GM11168 (cell line): ENCODE measurements at regions not wholly inside any gene's neighbourhood (a gene's known extent, or its start where the extent isn't known, plus 50 kb on each side); places are given as distances from the start of the nearest gene placed in this dataset.

Experiments used
- in situ Hi-C: fragments of 300-500 bp; cut with MboI; formaldehyde crosslinking; loops from one replicate; pipeline ENCODE4 v1.12.0; 2022; ENCODE audit warnings: low sequenced_read_pairs; ENCODE audit not compliant: unreplicated experiment

DNA sequence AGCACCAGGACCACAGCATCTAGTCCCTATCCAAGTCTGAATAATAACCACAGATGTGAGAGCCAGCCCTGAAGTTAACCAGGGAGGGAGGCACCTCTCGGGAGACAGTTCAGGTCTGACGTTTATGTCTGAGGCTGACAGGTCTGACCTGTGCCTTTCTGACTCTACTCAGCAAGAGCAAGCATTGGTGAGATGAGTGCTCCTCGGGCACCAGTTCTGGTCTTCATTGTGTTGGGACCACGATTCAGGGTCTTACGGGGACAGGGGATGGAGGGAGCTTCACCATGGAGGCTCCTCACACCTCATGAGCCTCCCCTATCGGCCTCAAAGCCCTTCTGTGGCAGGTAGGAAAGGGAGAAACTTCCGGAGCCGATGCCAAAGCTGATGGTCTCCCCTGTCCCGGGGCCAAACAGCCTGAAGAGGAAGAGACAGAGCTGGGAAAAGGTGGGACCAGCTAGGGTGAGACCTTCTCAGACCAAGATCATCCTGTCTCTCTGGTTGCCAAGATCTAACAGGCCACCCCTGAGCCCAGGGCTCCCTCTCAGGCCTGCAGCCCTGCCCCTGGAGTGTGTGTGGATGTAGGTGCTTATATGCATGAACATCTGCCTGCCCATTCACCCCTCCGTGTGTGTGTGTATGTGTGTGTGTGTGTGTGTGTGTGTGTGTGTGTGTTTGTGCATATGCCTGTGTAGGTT lies 170.5 kb downstream of the VEGFA start:
- in situ Hi-C loops, result no loop called here

DNA sequence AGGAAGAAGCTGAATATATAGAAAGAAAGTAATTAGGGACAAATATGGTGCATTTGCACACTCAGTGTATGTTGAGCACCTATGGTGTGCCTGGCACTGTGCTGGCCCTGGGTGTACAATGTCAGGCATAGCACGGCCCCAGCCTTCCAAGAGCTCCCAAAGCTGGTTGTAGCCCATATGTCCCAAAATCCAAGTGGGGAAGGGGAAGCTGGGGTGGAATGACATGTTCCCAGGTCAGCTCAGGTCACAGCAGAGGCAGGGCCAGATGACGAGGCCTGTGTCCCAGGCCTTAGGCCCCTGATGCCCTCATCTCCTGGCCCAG lies 170.0 kb downstream of the VEGFA start:
- in situ Hi-C loops, result no loop called here

DNA sequence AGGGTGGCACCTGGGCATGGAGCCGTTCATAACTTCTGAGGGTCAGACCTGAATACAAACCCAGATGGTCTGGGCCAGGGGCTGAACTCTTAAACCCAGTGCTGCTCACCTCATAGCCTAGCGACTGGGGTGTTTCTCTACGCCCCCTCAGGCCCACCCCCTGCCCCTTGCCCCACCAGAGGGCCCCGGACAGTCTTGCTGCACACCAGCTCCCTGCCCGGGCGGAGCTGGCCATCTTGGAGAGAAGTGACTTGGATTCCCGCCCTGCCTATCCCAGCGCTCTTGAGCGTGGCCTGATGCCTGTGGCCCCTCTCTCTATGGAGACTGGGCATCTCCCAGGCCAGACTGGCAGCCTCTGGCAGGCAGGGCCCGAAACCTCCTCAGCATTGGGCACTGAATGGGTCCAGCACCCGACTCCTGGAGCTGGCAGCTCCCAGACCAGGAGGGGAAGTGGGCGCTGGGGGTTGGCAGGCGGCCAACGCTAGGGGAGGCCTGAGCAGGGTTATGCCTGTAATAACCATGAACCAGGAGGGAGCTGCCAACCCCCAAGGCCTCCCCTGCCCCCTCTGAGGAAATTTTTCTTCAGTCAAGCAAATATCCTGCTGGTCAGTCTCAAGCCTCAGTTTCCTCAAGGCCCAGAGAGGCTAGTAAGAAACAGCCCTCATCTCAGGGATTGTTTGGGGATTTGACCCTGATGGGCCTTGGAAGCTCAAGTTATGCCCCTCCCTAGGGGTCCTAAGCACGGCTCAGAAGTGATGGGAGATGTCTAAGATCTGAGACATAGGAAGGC lies 169.5 kb downstream of the VEGFA start:
- in situ Hi-C loops, result no loop called here

DNA sequence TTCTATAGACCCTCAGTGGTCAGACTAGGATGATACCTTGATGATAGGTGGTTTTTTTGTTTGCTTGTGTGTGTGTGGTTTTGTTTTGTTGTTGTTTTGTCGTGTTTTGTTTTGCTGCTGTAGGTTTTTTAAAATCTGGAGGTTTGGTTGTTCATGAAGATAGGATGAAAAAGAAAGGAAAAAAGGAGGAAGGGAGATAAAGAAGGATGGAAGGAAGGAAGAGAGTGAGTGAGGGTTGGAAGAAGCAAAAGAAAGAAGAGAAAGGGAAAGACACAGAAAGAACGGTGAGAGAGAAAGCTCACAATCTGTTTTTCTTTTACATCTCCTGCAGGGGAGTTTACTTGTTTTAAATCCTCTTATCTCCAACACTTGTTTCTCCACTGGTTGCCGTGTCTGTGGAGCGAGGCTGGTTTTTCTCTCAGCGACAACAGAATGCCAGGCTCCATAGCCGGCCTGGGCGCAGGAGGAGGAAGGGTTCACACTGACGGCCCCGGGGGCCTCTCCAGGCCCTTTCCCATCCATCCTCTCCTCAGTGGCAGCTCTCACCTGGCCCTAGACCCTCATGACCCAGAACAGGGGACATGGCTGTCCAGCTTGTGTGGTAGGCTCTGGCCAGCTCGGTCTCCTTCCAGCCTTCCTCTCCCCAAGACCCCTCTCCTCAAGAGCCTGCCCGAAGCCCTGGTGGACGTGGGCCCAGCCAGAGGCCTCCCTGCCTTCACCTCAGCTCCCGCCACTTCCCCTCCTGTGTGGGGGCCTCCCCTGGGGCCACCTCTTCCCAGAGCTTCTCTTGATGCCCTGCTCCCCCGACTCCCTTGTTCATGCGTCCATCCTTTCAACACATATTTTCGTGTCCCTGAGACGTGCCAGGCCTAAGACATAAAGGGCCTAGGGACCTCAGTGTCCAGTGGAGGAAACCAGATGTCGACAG lies 168.4 kb downstream of the VEGFA start:
- in situ Hi-C loops, result no loop called here

DNA sequence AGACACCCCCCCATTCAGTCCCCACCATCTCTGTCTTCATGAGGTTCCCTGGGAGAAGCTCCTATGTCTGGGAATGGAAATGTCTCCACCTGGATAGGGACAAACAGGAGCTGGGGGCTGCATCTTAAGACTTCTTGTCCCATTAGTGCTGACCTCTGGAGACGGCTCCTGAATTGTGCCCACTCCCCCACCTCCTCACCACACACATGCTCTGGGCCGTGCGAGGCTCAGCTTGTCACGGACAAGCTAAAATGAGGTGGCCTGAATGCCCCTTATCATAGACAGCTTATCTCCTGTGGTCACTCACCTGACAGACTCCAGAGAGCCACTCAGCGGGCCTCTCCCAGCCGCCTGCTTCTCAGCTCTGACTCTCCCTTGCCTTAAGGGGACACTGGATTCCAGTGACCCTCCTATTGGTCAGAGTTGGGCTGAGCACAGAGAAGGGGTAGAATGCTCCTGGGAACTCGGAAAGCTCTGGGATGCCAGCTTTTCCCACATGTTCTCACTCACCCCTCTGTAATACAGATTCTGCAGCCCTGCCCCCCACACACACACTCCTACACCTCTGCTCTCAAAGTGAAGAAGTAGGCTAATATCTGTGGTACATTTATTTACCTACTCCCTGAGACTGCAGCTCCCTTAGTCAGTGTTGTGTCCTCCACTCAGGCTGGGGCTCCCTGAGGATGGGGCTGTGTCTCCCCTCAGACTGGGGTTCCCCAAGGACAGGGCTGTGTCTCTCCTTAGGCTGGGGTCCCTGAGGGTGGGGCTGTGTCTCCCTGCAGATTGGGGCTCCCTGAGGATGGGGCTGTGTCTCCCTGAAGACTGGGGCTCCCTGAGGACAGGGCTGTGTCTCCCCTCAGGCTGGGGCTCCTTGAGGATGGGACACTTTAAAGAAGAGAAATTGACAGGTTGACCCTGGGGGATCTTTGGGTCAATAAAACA lies 167.5 kb downstream of the VEGFA start:
- in situ Hi-C loops, result no loop called here

DNA sequence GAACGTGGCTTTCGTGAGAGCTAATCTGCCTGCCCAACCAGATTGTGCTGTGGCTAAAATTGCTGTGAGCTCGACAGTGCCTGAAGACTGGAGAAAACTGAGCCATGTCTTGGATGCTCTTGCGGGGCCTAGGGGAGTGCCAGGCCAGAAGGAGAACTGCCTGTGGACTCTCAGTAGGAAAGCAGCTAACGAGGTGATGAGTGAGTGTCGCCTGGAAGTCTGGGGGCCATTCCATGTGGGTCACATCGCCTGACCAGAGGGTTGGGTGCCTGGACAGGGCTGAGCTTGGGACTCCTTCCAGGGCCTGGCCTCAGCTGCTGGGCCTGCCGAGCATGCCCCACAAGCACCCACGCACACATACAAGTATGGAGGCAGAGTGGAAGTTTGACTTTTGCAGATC lies 166.5 kb downstream of the VEGFA start:
- in situ Hi-C loops, result no loop called here

DNA sequence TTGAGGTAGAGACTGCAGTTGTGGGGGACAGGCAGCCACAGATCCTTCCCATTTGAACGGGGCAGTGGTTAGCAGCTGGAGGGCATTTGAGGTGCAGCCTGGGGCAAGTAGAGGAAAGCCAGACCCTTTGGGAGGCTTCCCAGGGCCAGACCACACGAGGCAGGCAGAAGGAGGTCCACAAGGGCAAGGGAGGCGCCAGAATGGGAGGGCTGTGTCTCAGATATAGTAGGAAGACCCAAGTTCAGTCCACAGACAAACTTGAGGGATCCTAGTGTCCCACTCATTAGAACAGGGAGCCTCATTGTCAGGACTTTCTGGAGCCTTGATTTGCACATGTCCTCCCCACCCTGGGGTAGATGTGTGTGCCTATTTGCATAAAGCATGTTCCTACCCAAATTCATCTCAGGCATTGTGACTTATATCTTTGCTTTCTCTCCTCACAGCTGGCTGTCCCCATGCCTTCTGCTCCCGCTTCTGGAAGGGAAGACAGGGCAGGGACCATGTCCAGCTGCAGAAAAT lies 166.0 kb downstream of the VEGFA start:
- in situ Hi-C loops, result no loop called here

DNA sequence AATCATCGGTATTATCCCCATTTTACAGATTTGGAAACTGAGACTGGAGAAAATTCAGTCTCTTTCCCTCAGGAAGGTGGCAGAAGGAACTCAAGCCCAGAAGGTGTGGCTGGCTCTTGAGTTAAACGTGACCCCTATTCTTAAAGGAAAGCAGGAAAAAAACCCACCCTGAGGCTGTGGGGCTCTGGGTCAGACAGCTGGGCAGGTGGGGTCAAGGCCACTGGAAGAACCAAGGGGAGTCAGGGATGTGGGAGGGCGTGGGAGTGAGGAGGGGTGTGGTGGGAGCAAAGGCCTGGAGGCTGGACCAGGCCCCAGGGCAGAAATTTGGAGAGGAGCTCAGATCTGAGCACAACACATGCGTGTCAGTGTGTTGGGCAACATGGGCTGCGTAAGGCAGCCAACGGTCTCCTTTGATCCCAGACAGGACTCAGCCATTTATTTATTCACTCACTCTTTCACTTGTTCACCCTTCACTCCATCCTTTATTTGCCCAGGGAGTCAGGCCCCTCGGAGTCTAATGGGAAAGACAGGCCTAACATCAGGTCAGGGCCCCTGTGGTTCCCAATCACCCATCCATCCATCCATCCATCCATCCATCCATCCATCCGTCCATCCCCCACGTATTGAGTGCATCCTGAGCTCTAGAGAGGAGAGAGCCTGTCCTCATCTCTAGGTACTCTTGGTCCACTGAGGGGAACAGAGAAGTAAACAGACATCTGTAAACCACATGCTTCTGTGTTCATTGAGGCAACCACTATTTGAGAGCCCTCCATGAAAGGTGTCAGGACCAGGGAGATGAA lies 165.0 kb downstream of the VEGFA start:
- in situ Hi-C loops, result no loop called here

DNA sequence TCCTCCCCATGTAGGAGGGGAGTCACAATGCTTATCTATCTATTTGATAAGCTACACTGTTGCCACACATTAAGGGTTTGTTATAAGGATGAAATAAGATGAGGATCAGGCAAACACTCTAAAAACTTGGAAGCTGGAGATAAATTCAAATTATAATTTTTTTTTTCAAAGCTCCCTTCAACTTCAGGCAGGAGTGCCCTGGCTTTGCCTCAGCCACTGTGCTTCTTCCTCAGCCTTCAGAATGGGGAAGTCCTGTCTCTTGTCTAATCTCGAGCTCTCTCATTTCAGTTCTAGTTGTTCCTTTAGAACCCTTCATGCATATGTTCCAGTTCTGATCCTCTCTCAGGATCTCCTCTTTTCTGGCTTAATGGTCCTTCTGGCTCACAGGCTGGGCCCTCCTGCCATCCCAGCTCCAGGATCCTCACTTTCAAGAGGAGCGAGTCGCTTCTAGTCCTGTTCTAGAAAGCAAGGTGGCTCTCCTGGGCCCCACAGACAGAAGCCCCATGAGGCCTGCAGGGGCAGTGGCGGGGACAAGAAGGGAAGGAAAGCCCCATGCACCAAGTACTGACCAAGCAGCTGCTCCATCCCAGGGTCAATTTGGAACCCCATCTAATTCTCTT lies 164.3 kb downstream of the VEGFA start:
- in situ Hi-C loops, result no loop called here

DNA sequence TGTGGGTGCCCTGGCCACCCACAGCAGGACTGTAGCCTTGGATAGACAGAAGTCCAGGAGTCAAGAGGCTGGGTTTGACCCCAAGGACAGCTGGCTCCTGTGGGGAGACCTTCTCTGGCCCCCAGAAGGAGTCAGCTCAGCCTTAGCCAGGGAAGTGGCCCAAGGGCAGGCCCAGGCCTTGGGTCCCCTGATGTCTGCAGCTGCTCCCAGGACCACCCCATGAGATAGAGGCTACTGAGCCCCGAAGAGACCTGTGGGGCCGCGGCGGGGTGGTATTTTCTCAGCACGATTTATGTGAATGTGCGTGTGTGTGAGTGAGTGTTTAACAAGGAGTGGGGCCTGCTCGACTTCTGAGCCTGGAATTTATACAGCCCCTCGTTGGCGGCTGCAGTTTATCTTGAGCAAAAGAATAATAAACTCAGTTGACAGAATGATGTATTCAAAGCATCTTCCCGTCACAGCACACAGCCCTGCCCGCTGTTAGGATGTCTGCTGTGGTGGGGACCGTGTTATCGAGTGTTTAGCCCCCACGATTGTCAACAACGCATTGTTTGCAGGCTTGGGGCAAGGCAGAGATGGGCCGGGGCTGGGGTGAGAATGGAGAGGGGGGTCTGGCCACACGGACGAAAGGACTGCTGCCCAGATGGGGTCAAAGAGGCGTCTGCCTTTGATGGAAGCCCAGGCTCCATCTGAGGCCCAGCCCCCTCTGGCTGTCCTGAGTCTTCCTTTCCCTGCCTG lies 163.3 kb downstream of the VEGFA start:
- in situ Hi-C loops, result no loop called here

DNA sequence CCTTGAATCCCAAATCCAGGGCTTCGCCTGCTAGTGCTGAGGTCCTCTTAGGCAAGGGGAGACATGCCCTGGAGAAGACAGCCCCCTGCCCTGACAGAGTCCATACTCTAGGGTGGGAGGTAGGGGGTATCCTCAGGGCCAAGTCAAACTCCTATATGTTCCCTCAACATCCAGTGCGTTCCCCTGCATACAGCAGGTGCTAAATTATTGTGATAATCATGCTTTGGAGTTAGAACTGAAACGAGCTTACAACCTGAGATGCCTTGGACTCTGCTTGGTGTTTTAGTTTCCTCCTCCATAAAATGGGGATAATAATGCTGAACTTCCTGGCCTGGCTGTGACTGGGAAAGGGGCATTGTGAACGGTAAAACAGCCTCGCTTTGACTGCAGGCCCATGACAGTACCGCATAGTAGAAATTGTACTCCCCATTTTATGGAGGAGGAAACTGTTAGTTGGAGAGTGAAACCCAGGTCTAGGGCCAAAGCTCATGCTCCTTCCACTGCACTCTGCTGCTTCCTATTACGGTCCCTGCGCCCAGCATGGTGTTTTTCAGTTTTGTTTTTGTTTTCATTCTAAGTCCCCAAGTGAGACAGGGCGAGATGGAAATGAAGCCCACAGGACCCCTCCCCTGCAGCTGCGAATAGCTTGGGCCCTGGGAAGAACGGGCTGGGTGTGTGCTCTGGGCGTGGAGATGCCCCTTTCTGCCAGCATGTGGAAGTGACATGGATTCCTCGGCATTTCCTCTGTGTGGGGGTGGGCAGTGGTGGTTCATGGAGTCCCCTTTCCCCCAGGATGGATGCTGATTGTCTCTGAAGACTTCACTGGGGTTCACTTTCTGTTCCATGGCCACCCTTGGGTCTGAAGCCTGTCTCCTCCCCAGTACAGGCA lies 162.5 kb downstream of the VEGFA start:
- in situ Hi-C loops, result no loop called here

DNA sequence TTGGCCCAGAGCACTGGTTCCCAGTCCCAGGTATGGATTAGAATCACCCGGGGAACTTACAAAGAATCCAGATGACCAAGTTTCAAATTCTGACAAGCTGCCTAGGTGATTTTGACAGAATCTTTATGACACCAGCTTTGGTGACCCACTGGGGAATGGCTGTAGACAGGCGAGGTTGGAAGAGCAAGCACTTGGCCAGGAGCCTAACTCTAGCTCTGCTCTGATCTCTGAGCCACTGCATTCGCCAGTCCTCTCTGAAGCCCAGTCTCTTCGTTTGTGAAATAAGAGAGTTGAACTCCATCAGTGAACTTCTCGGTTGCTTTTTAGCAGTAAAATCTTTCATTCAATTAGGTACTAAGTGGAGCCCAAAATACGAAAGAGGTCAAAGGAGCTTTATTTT lies 161.2 kb downstream of the VEGFA start:
- in situ Hi-C loops, result no loop called here

DNA sequence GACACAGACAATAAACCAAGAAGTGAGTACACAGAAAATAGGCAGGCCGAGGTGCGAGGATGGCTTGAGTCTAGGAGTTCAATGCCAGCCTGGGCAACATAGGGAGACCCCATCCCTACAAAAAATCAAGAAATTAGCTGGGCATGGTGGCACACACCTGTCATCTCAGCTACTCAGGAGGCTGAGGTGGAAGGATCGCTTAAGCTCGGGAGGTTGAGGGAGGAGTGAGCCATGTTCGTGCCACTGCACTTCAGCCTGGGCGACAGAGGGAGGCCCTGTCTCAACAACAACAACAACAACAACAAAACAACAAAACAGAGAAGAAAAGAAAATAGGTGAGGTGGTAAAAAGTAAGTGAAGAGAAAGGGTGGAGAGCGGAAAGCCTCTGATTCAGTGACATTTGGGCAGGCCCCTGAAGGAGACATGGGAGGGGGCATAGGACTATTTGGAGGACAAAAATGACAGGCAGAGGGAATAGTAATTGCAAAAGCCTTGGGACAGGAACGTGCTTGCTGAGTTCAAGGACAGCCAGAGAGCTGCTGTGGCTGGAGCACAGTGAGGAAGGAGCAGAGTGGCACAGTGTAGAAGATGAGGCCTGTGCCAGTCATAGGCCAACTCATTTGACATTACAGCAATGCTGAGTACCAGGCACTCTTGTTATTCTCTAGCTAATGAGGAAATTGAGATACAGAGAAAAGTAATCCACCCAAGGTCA lies 160.6 kb downstream of the VEGFA start:
- in situ Hi-C loops, result no loop called here

DNA sequence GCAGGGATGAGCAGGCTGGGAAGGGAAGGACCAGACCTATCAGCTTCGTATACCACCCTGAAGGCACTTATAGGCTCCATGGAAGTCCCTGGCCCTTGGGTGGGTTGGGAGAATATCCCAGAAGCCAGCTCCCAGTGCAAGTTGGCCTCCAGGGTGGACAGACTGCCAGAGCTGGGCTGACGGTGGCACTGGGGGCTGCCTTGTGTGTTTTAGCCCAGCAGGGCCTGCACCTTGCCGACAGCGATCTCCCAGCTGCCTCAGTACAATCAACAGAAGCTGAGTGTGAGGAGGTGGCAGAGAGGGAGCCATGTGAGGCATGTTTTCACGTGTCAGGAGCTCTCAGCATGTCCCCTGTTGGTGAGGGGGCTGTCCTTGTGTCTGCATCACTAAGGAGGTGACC lies 159.5 kb downstream of the VEGFA start:
- in situ Hi-C loops, result no loop called here

DNA sequence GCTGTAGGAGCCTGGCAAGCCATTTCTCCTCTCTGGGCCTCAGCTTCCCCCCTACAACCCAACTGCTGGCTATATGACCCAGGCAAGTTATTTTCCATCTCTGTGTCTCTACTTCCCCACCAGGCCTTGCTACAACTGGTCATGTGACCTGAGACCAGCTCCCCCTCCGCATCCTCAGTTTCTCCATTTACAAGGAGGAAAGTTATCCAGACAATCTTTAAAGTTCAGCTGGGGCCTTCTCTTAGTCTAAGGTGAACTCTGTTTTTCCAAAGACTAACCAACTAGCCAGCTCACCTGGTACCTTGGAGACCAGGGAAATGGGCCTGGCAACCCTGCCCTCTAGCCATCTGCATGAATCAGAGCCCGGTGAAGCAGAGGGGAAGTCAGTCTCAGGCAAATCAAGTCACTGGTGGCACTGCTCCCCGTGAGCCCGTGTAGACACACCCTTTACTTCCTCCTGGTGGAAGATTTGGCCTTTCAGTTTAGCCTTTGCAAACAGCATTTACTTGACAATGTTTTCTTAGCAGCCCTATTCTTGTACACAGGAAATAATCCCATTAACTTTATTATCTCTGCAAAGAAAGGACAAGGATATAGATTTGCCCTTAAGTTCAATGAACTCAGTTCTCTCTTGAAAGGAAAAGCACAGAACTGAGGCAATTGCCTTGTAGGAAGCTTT lies 157.7 kb downstream of the VEGFA start:
- in situ Hi-C loops, result no loop called here
